Endothelial cell (in vitro differentiated cells): ENCODE measurements at regions not wholly inside any gene's neighbourhood (a gene's known extent, or its start where the extent isn't known, plus 50 kb on each side); places are given as distances from the start of the nearest gene placed in this dataset.

Experiments used
- DNase-seq: peaks from one replicate; pipeline ENCODE4 v3.0.0; 2021; ENCODE audit warnings: low spot score
- H3K27ac Mint-ChIP-seq: one replicate; pipeline ENCODE4 v1.8.0; 2021; ENCODE audit warnings: mixed read lengths, inconsistent platforms; ENCODE audit not compliant: unreplicated experiment
- H3K27me3 Mint-ChIP-seq: one replicate; pipeline ENCODE4 v1.8.0; 2021; ENCODE audit warnings: mild to moderate bottlenecking, moderate library complexity, mixed read lengths, inconsistent platforms; ENCODE audit not compliant: unreplicated experiment
- H3K36me3 Mint-ChIP-seq: one replicate; pipeline ENCODE4 v1.8.0; 2021; ENCODE audit warnings: mild to moderate bottlenecking, low read depth, mixed read lengths, inconsistent platforms; ENCODE audit not compliant: unreplicated experiment
- H3K4me1 Mint-ChIP-seq: one replicate; pipeline ENCODE4 v1.8.0; 2021; ENCODE audit warnings: mild to moderate bottlenecking, mixed read lengths, inconsistent platforms; ENCODE audit not compliant: unreplicated experiment
- H3K4me3 Mint-ChIP-seq: one replicate; pipeline ENCODE4 v1.8.0; 2021; ENCODE audit warnings: mild to moderate bottlenecking, mixed read lengths, inconsistent platforms; ENCODE audit not compliant: unreplicated experiment
- H3K9me3 Mint-ChIP-seq: one replicate; pipeline ENCODE4 v1.8.0; 2021; ENCODE audit warnings: mixed read lengths, inconsistent platforms; ENCODE audit not compliant: unreplicated experiment
- CTCF ChIP-seq: fragments of 200-600 bp; sonication (generic); IDR thresholded peaks from one replicate; pipeline ENCODE4 v1.5.0; 2021; ENCODE audit warnings: antibody characterized with exemption; ENCODE audit not compliant: unreplicated experiment

- TF ChIP-seq CTCF = no peak
- Mint-ChIP-seq H3K36me3 (no peaks in the 10 kb centered on the region), H3K4me1 (peaks cover 7% of the 10 kb centered on the region)
Observed at GRCh38 chr18:10371165-10371564, 83.3 kb upstream of the APCDD1 start.

GRCh38 chr18:10374195-10374594 lies 80.2 kb upstream of the APCDD1 start:
- peaks cover 20% of the 10 kb centered on the region for H3K4me1 Mint-ChIP-seq
- H3K27me3 Mint-ChIP-seq = peaks cover 5% of the 10 kb centered on the region
- no peak for DNase-seq
- no peaks in the 10 kb centered on the region for H3K9me3 Mint-ChIP-seq
- no peak overlapping the region for H3K4me3 Mint-ChIP-seq
- no peaks in the 10 kb centered on the region for H3K36me3 Mint-ChIP-seq
- no peak overlapping the region for H3K27ac Mint-ChIP-seq
- no peak for TF ChIP-seq CTCF

More at GRCh38 chr18:10371165-10371564, 83.3 kb upstream of the APCDD1 start:
- Mint-ChIP-seq H3K4me3 (no peak overlapping the region), H3K27ac (no peak overlapping the region), H3K27me3 (peaks cover 8% of the 10 kb centered on the region), H3K9me3 (no peaks in the 10 kb centered on the region)
- DNase-seq = no peak

- H3K36me3 Mint-ChIP-seq = no peaks in the 10 kb centered on the region
- H3K27me3 Mint-ChIP-seq = peaks cover 5% of the 10 kb centered on the region
- H3K27ac Mint-ChIP-seq = no peak overlapping the region
- TF ChIP-seq CTCF = no peak
- no peaks in the 10 kb centered on the region for H3K9me3 Mint-ChIP-seq
- no peak for DNase-seq
- H3K4me1 Mint-ChIP-seq = peaks cover 21% of the 10 kb centered on the region
- H3K4me3 Mint-ChIP-seq = no peak overlapping the region
Observed at GRCh38 chr18:10374636-10375293, 79.7 kb upstream of the APCDD1 start.

- Mint-ChIP-seq H3K36me3 (no peaks in the 10 kb centered on the region), H3K9me3 (no peaks in the 10 kb centered on the region), H3K4me1 (peaks cover 21% of the 10 kb centered on the region), H3K27me3 (peaks cover 5% of the 10 kb centered on the region), H3K4me3 (no peak overlapping the region), H3K27ac (no peak overlapping the region)
- TF ChIP-seq CTCF = no peak
- DNase-seq = no peak
Observed at GRCh38 chr18:10376731-10377130, 77.7 kb upstream of the APCDD1 start.

- no peaks in the 10 kb centered on the region for H3K36me3 Mint-ChIP-seq
- no peak overlapping the region for H3K27ac Mint-ChIP-seq
- peaks cover 21% of the 10 kb centered on the region for H3K4me1 Mint-ChIP-seq
Observed at GRCh38 chr18:10377956-10378355, 76.5 kb upstream of the APCDD1 start.

More at GRCh38 chr18:10377956-10378355, 76.5 kb upstream of the APCDD1 start:
- TF ChIP-seq CTCF = no peak
- no peak for DNase-seq
- H3K27me3 Mint-ChIP-seq = peaks cover under 1% of the 10 kb centered on the region
- H3K4me3 Mint-ChIP-seq = no peak overlapping the region
- no peaks in the 10 kb centered on the region for H3K9me3 Mint-ChIP-seq
